ENCODE measurements at regions not wholly inside any gene's neighbourhood (a gene's known extent, or its start where the extent isn't known, plus 50 kb on each side); places are given as distances from the start of the nearest gene placed in this dataset.

DNA sequence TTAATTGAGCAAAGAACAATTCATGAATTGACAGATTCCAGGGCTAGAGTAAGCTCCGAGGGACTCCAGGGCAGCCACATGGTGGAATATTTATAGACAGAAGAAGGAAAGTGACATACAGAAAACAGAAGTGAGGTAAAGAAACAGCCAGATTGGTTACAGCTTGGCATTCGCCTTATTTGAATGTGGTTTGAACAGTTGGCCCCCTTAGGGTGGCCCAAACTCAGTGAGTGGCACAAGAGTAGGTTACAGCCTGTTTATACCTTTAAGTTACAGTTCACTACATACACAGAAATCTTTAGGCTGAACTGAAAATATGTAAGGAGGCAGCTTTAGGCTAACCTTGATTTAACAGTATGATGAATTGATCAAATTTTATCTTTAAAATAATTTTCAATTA lies 174.5 kb upstream of the CNOT2 start:
- TF ChIP-seq, protein P1, sequence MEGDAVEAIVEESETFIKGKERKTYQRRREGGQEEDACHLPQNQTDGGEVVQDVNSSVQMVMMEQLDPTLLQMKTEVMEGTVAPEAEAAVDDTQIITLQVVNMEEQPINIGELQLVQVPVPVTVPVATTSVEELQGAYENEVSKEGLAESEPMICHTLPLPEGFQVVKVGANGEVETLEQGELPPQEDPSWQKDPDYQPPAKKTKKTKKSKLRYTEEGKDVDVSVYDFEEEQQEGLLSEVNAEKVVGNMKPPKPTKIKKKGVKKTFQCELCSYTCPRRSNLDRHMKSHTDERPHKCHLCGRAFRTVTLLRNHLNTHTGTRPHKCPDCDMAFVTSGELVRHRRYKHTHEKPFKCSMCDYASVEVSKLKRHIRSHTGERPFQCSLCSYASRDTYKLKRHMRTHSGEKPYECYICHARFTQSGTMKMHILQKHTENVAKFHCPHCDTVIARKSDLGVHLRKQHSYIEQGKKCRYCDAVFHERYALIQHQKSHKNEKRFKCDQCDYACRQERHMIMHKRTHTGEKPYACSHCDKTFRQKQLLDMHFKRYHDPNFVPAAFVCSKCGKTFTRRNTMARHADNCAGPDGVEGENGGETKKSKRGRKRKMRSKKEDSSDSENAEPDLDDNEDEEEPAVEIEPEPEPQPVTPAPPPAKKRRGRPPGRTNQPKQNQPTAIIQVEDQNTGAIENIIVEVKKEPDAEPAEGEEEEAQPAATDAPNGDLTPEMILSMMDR (IDR thresholded peaks at IDR 0.05; ENCODE audit: low read length), result no peak
- no peak for TF ChIP-seq EZH2 (IDR thresholded peaks at IDR 0.05; ENCODE audit: borderline replicate concordance, low read length)

Measured in OCI-LY1 (cell line).